GM18907 (cell line): ENCODE measurements at regions not wholly inside any gene's neighbourhood (a gene's known extent, or its start where the extent isn't known, plus 50 kb on each side); places are given as distances from the start of the nearest gene placed in this dataset.
"Not testable (repeated sequence)": the region's sequence is repeated elsewhere in the genome, so short reads cannot be mapped to it uniquely, and the experiment has no call there.

Experiments
- ATAC-seq: cut with Tn5 transposase; IDR thresholded peaks from one replicate; pipeline ENCODE4 v1.9.1; 2021; ENCODE audit warnings: mild to moderate bottlenecking, moderate library complexity; ENCODE audit not compliant: unreplicated experiment

DNA sequence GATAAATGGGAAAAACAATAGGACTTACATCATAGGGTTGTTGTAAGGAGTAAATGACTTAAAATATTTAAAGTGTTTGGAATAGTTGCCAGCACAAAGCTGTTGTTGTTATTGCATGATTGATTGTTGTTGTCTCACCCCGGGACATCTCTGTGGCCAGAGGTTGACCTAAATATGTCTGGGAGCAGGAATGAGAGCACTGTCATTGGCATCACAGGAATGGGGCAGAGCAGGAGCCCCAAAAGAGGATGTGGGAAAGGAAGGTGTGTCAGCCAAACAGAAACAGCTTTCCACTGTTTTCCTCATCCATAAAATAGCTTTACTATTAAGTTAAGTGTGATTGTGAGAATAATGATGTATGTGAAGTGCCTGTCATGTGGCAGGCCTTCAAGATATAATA is 121.6 kb downstream of the TMEM168 start:
- ATAC-seq, result no peak

DNA sequence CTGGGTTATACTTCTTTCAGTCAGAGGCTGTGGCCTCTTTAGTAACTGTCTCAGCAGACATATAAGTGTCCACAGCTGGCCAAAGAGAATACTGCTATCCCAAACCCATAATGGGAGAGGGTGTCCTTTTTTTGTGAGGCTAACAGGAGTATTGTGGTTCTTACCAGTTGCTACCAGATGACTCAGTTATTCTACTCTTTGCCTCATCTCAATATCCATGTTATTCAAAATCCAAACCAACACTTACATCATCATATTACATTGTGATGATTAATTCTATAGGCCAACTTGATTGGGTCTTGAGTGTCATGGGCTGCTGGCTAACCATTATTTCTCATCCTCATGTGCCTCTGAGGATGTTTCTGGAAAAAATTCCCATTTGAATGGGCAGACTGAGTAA is 120.9 kb downstream of the TMEM168 start:
- ATAC-seq, result no peak

DNA sequence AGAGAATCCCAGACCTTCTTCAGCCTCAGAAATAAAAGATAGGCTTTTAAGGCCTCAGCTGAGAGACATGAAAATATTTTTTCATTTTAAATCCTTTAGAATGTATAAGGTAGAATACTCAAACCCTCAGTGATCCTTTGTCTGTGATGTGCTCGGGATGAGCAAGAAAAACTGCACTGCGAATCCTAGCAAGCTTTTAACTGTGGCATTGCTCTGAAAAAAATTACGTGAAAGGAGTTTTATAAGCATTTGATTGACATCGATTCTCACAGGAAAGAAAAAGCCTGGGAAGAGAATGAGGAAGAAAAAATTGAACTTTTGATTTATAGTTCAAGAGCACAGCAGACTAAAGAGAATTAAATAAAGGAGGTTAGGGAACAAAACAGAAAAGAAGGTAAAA is 120.0 kb downstream of the TMEM168 start:
- ATAC-seq, result no peak

DNA sequence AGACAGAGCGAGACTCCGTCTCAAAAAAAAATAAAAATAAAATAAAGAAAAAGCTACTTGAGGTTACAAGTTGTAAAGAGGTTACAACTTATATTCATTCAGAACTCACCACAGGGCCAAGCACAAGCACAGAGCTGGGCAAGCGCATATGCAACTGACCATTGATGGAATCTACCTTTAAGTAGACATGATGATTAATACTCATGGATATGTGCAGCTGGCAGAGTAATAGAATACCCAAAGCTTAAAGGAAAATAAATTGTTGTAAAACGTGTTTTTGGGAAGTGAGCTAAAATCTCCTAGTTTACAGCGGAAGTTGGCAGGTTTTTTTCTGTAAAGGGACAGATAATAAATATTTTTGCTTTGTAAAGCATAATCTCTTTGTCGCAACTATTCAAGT is 111.6 kb downstream of the TMEM168 start:
- no peak for ATAC-seq

DNA sequence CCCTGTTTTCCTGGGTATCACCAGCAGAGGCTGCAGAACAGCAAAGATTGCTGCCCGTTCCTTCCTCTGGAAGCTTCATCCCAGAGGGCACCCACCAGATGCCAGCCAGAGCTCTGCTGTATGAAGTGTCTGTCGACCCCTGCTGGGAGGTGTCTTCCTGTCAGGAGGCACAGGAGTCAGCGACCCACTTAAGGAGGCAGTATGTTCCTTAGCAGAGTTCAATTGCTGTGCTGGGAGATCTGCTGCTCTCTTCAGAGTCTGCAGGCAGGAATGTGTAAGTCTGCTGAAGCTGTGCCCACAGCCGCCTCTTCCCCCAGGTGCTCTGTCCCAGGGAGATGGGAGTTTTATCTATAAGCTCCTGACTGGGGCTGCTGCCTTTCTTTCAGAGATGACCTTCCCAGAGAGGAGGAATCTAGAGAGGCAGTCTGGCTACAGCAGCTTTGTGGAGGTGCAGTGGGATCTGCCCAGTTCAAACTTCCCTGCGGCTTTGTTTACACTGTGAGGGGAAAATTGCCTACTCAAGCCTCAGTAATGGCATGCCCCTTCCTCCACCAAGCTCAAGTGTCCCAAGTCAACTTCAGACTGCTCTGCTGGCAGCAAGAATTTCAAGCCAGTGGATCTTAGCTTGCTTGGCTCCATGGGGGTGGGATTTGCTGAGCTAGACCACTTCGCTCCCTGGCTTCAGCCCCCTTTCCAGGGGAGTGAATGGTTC is 100.6 kb downstream of the TMEM168 start:
- ATAC-seq, result not testable (repeated sequence)

GRCh38 chr7:112692333-112692732 is 97.9 kb downstream of the TMEM168 start:
- ATAC-seq, result no peak

GRCh38 chr7:112697211-112697610 is 93.0 kb downstream of the TMEM168 start:
- ATAC-seq, result not testable (repeated sequence)

DNA sequence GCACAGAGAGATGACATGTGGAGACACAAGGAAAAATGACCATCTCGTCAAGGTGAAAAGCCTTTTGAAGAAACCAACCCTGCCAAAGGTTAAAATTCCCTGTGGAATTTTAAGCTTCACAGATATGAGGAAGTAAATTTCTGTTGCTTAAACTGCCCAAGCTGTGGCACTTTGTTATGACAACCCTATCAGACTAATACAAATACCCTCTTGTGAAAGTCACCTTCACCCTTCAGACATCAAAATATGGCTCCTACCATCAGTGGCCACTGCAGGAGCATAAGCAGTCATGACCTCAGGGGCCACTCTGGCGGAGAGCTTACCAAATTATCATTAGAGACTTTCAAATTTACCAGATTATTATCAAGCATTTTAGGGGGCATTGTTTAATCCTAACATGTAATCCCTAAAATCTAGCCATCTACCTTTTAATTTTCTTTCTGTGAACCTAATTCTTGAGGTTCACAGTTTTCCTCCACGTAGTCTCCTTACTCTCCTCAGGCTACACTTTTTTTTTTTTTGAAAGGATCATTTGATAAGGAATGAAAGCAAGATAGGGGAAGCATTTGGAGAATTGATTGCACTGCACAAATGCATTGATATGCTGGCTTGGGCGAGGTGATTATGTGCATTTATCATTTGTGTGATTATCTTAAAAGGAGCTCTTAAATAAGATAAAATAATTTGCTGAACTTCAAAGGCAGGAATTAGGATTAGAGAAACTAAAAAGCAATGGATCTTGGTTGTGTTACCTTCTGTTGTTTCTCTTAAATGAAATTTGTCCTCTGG is 90.3 kb downstream of the TMEM168 start:
- no peak for ATAC-seq

GRCh38 chr7:112701456-112701855 is 88.7 kb downstream of the TMEM168 start:
- no peak for ATAC-seq

DNA sequence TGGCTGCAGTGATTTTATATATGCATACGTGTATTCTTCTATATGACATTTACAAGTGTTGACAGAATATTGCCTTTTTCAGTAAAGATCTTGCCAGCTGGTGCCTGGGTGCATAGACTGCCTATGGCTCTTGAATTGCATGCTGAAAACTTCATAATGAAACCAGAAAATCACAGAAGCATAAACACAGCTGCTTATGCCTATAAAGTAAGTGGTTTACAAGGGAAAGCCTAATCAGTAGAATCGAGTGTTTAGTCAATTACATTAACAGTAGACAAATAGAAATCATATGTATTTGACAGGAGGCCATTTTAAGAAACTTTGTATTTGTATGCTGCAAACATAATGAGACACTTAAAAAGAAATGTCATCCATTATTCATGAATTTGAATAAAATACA is 82.5 kb downstream of the TMEM168 start:
- no peak for ATAC-seq

- ATAC-seq, result no peak
These were observed 82.0 kb downstream of the TMEM168 start for GRCh38 chr7:112708236-112708635.
